ENCODE measurements at regions not wholly inside any gene's neighbourhood (a gene's known extent, or its start where the extent isn't known, plus 50 kb on each side); places are given as distances from the start of the nearest gene placed in this dataset.

DNA sequence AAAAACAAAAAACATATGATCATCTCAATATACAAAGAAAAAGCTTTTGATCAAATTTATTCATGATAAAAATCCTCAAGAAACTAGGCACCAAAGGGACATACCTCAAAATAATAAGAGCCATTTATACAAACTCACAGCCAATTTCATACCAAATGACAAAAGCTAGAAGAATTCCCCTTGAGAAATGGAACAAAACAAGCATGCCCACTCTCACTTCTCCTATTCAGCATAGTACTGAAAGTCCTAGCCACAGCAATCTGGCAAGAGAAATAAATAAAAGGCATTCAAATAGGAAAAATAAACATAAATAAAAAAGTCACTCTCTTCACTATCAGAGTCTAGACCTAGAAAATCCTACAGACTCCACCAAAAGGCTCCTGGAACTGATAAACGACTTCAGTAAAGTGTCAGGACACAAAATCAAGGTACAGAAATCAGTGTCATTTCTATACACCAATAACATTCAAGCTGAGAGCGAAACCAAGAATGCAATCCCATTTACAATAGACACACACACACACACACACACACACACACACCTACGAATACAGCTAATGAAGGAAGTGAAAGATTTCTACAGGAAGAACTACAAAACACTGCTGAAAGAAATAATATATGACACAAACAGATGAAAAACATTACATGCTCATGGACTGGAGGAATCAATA is 1486.2 kb upstream of the SEL1L start:
- no peak for TF ChIP-seq NFE2L2 (conservative IDR thresholded peaks at IDR 0.05; ENCODE audit: low read length)
- TF ChIP-seq HOXA7 (CRISPR knock-in tag; IDR thresholded peaks at IDR 0.05) = no peak
- WGBS (ENCODE audit: missing lambda C conversion rate) = 0% methylated on average over 3 of the region's 3 CpGs
- ATAC-seq (no peak), FAIRE-seq (no peak), DNase-seq (ENCODE audit: low read depth in 1 of 2, low spot score in 1 of 2) (no peak)
- Histone ChIP-seq H3K4me2 (no peak overlapping the region), H3K4me3 (no peak overlapping the region), H3K27ac (no peak overlapping the region), H3K4me1 (no peaks in the 10 kb centered on the region), H3K9me3 (no peaks in the 10 kb centered on the region)
- ChIA-PET CTCF (no interaction called here), POLR2A (no interaction called here)

DNA sequence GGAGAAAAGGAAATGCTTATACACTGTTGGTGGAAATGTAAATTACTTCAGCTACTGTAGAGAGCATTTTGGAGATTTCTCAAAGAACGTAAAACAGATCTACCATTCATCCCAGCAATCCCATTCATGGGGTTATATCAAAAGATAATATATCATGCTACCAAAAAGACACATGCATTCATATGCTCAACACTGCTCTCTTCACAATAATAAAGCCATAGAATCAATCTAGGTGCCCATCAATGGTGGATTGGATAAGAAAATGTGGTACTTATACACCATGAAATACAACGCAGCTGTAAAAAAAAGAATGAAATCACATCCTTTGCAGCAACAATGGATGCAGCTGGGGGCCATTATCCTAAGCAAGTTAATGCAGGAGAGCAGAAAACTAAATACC is 1487.7 kb upstream of the SEL1L start:
- ChIA-PET POLR2A (no interaction called here), CTCF (no interaction called here)
- Histone ChIP-seq H3K9me3 (no peaks in the 10 kb centered on the region), H3K27ac (no peak overlapping the region), H3K4me2 (no peak overlapping the region), H3K4me3 (no peak overlapping the region), H3K4me1 (no peaks in the 10 kb centered on the region)
- ATAC-seq = no peak
- DNase-seq (ENCODE audit: low read depth in 1 of 2, low spot score in 1 of 2) = no peak
- TF ChIP-seq EHMT2 (IDR thresholded peaks at IDR 0.05; ENCODE audit: low read depth) (no peak), FOSB (CRISPR knock-in tag; IDR thresholded peaks at IDR 0.05) (no peak), NFE2L2 (conservative IDR thresholded peaks at IDR 0.05; ENCODE audit: low read length) (no peak), ESRRA (IDR thresholded peaks at IDR 0.05; ENCODE audit: borderline replicate concordance, low read length) (no peak), PHF8 (IDR thresholded peaks at IDR 0.05; ENCODE audit: borderline replicate concordance, low read depth) (no peak), GATA3 (IDR thresholded peaks at IDR 0.05; ENCODE audit: borderline replicate concordance) (no peak), RAD21 (conservative IDR thresholded peaks at IDR 0.05 in 1 of 2, IDR thresholded peaks at IDR 0.05 in 1 of 2) (no peak), MAZ (IDR thresholded peaks at IDR 0.05; ENCODE audit: borderline replicate concordance, low read depth, low read length) (no peak), HEYL (CRISPR knock-in tag; IDR thresholded peaks at IDR 0.05) (no peak), NR3C1 (IDR thresholded peaks at IDR 0.05) (no peak), JUN (IDR thresholded peaks at IDR 0.05) (no peak), CHD2 (IDR thresholded peaks at IDR 0.05; ENCODE audit: low read length, partially characterized antibody) (no peak), MAFK (IDR thresholded peaks at IDR 0.05; ENCODE audit: partially characterized antibody) (no peak)
- TF ChIP-seq, protein P1, sequence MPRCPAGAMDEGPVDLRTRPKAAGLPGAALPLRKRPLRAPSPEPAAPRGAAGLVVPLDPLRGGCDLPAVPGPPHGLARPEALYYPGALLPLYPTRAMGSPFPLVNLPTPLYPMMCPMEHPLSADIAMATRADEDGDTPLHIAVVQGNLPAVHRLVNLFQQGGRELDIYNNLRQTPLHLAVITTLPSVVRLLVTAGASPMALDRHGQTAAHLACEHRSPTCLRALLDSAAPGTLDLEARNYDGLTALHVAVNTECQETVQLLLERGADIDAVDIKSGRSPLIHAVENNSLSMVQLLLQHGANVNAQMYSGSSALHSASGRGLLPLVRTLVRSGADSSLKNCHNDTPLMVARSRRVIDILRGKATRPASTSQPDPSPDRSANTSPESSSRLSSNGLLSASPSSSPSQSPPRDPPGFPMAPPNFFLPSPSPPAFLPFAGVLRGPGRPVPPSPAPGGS (IDR thresholded peaks at IDR 0.05) = no peak
- TF ChIP-seq, protein P2, sequence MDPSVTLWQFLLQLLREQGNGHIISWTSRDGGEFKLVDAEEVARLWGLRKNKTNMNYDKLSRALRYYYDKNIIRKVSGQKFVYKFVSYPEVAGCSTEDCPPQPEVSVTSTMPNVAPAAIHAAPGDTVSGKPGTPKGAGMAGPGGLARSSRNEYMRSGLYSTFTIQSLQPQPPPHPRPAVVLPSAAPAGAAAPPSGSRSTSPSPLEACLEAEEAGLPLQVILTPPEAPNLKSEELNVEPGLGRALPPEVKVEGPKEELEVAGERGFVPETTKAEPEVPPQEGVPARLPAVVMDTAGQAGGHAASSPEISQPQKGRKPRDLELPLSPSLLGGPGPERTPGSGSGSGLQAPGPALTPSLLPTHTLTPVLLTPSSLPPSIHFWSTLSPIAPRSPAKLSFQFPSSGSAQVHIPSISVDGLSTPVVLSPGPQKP (IDR thresholded peaks at IDR 0.05; ENCODE audit: low read depth, low read length) = no peak
- TF ChIP-seq, protein P3, sequence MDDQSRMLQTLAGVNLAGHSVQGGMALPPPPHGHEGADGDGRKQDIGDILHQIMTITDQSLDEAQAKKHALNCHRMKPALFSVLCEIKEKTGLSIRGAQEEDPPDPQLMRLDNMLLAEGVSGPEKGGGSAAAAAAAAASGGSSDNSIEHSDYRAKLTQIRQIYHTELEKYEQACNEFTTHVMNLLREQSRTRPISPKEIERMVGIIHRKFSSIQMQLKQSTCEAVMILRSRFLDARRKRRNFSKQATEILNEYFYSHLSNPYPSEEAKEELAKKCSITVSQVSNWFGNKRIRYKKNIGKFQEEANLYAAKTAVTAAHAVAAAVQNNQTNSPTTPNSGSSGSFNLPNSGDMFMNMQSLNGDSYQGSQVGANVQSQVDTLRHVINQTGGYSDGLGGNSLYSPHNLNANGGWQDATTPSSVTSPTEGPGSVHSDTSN (IDR thresholded peaks at IDR 0.05) = no peak
- TF ChIP-seq, protein P4, sequence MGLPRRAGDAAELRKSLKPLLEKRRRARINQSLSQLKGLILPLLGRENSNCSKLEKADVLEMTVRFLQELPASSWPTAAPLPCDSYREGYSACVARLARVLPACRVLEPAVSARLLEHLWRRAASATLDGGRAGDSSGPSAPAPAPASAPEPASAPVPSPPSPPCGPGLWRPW (IDR thresholded peaks at IDR 0.05) = no peak
- TF ChIP-seq, protein P5, sequence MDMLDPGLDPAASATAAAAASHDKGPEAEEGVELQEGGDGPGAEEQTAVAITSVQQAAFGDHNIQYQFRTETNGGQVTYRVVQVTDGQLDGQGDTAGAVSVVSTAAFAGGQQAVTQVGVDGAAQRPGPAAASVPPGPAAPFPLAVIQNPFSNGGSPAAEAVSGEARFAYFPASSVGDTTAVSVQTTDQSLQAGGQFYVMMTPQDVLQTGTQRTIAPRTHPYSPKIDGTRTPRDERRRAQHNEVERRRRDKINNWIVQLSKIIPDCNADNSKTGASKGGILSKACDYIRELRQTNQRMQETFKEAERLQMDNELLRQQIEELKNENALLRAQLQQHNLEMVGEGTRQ (IDR thresholded peaks at IDR 0.05) = no peak
- TF ChIP-seq, protein P6, sequence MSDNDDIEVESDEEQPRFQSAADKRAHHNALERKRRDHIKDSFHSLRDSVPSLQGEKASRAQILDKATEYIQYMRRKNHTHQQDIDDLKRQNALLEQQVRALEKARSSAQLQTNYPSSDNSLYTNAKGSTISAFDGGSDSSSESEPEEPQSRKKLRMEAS (IDR thresholded peaks at IDR 0.05) = no peak
- WGBS (ENCODE audit: missing lambda C conversion rate) = 2% methylated on average over 2 of the region's 2 CpGs
- FAIRE-seq = no peak
